H7 (cell line): ENCODE measurements at regions not wholly inside any gene's neighbourhood (a gene's known extent, or its start where the extent isn't known, plus 50 kb on each side); places are given as distances from the start of the nearest gene placed in this dataset.

Experiments
- DNase-seq: peaks from one replicate; pipeline ENCODE4 v3.0.0; 2012
- H3K27me3 ChIP-seq: 2 replicates; pipeline ENCODE4 v1.6.0; 2011; ENCODE audit warnings: mild to moderate bottlenecking, low read length; ENCODE audit not compliant: control insufficient read depth, insufficient read depth
- H3K36me3 ChIP-seq: replicated peaks from 2 replicates; pipeline ENCODE4 v1.5.1; 2011; ENCODE audit warnings: low read length; ENCODE audit not compliant: control insufficient read depth, insufficient read depth
- H3K4me3 ChIP-seq: 2 replicates; pipeline ENCODE4 v1.5.1; 2011; ENCODE audit warnings: low read depth, mild to moderate bottlenecking, control low read depth, low read length, moderate library complexity; ENCODE audit not compliant: insufficient read depth

DNA sequence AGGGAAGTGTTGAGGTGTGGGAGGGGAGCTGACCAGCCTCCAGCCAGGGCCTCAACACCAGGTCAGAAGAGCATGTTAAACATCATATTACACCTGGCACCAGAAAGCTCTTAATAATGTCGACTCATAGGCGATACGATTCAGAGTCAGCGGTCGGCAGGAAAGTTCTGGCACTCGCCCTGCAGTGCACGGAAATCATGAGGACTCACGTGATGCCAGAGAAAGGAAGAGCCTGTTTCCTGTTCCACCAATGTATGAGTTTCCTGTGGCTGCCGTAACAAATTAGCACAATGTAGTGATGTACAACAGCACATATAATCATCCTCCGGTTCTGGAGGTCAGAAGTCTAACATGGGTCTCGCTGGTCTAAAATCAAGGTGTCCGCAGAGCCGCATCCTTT is 198.8 kb downstream of the BARX2 start:
- Histone ChIP-seq H3K27me3 (no peaks in the 10 kb centered on the region), H3K36me3 (no peaks in the 10 kb centered on the region), H3K4me3 (no peak overlapping the region)

DNA sequence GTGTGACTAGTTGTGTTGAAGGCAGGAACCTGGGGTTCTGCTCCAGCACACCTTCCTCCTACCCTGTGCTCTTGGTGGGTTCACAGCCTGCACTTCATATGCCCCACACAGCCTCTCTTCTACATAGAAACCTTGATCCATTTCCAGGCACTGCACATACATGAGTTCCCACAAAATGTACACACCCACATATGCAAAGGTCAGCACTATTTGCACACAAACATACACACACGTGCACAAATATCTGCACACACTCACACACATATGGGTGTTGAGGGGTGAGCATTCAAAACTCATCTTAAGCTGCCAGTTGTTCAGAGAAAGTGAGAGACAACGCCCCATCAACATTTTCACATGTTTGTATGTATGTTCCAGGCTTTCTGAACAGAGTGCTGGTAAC is 201.0 kb downstream of the BARX2 start:
- no peaks in the 10 kb centered on the region for H3K36me3 ChIP-seq
- DNase-seq: no peak

More for the DNA sequence above, 198.8 kb downstream of the BARX2 start:
- no peak for DNase-seq

DNA sequence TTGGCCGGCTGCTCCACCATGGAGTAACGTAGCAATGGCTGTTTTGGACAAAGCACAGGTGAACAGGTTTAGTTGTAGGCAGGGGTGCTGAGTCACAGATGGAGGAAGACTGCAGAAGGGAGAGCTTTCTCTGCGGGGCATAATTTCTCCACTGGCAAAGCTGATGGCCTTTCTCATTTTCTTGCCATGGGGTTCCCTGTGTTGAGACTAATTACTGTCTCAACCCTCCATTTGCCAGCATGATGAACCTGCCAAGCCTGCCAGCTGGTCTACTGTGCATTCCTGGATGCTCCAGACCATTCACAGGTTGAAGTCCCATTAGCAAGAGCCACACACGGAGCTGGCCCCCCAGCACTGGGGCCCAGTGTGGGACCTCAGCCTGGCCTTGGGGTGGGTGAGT is 202.4 kb downstream of the BARX2 start:
- no peak overlapping the region for H3K4me3 ChIP-seq
- no peak for DNase-seq
- H3K36me3 ChIP-seq: no peaks in the 10 kb centered on the region
- no peaks in the 10 kb centered on the region for H3K27me3 ChIP-seq

More for the DNA sequence above, 201.0 kb downstream of the BARX2 start:
- Histone ChIP-seq H3K27me3 (no peaks in the 10 kb centered on the region), H3K4me3 (no peak overlapping the region)

DNA sequence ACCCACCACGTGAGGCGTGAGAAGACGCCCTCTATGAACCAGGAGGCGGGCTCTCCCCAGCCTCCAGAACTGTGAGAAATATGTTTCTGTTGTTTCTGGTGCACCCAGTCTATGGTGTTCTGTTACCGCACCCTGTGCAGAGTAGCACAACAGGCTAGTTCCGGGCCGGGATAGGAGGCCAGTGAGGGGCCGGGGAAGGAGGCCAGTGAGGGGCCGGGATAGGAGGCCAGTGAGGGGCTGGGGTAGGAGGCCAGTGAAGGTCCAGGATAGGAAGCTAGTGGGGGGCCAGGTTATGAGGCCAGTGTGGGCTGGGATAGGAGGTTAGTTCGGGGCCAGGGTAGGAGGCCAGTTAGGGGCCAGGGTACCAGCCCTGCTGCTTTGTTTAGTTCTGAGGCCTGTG is 204.6 kb downstream of the BARX2 start:
- no peaks in the 10 kb centered on the region for H3K27me3 ChIP-seq
- H3K36me3 ChIP-seq: no peaks in the 10 kb centered on the region
- no peak overlapping the region for H3K4me3 ChIP-seq
- DNase-seq: peak; percentile 63

DNA sequence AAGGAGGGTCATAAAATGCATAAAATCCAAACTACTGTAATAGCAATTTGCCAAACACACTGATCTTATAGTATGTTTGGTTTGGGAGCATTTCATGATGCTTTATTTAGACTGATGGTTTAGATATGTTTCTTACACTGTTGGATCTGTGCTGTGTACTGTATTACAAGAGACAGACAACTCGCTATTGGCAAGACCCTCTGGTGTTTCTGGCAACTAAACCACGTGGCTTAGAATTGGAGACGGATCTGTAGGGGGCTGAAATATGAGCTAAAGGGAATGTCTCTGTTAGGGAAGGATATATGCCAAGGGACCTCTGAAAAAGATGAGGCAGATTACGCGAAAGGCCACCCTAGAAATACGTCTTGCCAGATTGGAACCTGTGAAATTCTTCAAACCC is 208.7 kb downstream of the BARX2 start:
- Histone ChIP-seq H3K27me3 (no peaks in the 10 kb centered on the region), H3K36me3 (no peaks in the 10 kb centered on the region), H3K4me3 (no peak overlapping the region)
- DNase-seq: no peak

DNA sequence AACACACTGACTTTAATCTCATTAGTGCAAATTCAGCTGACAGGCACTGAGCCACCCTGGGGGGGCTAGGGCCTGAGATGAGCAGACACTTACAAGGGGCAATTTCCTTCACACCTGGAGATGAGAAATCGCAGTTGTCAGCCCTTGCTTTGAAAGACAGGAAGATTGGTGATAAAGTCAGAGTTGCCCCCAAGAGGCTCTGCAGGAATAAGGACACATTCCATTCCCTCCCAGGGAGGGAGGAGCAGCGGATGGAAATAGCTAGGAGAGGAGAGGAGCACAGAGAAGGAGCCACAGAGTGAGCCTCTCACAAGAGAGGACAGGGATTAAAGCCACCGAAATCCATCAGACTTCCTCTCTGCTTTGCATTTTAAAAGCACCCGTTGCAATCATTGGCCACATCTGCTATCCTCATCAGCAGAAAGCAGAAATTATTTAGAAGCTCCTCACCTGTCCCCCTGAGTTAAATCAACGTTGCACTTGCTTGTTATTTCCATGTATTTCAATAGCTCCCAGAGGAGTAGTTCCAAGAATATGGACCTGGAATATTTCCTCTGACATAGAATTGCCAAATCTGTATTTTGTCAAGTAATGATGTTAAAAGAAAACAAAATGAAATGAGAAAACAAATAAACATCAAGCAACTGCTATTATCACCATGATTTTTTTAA is 213.7 kb downstream of the BARX2 start:
- no peaks in the 10 kb centered on the region for H3K36me3 ChIP-seq
- DNase-seq: peak; percentile 71
- no peak overlapping the region for H3K4me3 ChIP-seq
- H3K27me3 ChIP-seq: no peaks in the 10 kb centered on the region; the same call in 1 of the 2 replicates

DNA sequence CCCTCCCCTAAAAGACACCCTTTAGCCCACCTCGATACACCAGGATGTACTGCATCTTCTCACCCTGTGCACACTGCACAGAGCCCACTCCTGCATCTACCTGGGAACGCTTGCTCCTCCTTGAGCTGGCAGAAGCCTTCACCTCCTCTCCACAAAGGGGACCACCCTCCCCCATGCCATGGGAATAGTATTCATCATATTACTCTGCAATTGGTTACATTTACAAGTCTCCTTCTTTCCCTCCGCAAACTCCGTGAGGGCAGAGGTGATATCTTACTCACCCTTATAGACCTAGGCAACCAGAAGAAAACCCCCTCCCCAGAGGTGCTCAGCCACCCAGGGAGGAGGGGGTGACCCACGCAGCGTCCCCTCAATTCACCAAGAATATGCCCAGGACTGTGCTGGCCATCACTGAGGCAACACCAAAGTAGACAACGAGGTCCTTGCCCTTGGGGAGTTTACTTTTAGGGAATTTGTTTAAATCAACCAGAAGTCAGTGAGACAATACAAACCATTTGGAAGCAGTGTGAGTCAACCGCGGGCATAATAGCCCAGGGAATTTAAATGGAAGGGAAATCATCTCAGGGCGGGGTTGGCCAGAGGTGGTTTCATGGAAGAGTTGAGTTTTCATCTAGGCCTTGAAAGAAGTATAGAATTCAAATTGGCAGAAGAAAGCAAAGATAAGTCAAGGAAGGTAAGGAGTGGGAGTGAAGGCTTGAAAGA is 214.5 kb downstream of the BARX2 start:
- no peaks in the 10 kb centered on the region; the same call in 1 of the 2 replicates for H3K27me3 ChIP-seq
- no peak for DNase-seq
- no peaks in the 10 kb centered on the region for H3K36me3 ChIP-seq
- no peak overlapping the region for H3K4me3 ChIP-seq

DNA sequence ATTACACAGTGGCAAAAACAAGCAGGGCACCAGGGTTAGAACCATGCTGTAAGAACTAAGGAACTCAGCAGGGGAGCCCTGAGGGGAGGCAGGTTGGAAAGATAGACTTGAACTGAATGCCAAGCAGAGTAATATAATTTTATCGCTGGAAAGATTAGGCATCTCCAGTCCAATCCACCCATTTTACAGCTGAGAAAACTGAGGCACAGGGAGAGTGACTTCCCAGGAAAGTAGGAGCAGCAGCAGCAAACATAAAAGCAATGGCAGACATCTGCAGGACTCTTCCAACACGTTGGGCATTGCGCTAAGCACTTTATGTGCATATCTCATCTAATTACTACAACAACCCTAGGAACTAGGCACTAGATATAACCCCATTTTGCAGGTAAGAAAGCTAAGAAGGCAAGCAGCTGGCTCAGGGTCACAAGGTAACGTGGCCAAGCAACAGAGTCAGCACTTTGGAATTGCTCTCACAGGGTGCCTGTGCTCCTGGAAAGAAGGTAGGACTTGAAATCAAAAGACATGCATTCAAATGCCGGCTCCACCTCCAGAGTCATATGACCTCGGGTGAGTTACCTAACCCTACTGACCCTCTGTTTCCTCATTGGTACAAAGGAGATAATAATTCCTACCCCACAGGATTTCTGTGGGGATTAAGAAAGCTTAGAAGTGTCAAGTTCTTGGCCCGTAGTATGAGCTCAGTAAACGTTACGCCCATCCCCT is 215.3 kb downstream of the BARX2 start:
- DNase-seq: no peak
- Histone ChIP-seq H3K36me3 (no peaks in the 10 kb centered on the region), H3K4me3 (no peak overlapping the region), H3K27me3 (no peaks in the 10 kb centered on the region; the same call in 1 of the 2 replicates)

DNA sequence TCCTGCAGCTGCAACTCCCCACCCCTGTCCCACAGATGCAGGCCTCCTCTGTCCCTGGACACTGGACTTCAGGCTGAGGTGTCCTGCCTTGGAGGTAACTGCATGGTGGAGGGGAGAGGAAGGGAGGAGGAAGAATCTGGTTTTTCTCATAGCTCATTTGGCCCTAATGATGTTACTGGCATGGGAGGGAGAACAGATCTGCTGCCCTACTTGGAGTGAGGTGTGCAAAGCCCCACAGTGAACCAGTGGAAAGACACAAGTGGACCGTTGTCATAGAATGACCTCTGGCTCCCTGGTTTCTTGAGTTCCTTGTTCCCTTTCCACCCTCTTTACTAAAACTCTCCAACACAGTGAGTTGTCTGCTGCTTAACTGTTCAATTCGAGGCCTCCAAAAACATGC is 215.9 kb downstream of the BARX2 start:
- no peaks in the 10 kb centered on the region for H3K36me3 ChIP-seq
- H3K4me3 ChIP-seq: no peak overlapping the region
- no peaks in the 10 kb centered on the region; the same call in 1 of the 2 replicates for H3K27me3 ChIP-seq
- DNase-seq: no peak

DNA sequence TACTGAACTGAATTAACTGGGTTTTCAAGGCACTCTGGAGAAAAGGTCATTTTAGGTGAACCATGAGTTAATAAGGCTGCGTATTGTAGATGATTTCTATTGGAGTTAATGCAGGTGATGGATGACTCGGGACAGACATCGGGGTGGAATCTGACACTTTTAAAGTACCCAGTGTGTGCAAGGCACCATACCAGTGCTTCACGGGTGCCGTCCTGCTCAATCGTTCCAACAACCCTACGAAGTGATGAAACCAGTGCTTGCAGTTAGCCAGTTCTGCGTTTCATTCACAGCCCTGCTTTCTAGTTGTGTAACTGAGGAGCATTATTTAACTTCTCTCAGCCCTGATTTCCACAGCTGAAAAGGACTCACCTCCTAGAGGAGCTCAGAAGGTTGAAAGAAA is 216.5 kb downstream of the BARX2 start:
- no peak for DNase-seq
- Histone ChIP-seq H3K36me3 (no peaks in the 10 kb centered on the region), H3K4me3 (no peak overlapping the region), H3K27me3 (no peaks in the 10 kb centered on the region; the same call in 1 of the 2 replicates)

DNA sequence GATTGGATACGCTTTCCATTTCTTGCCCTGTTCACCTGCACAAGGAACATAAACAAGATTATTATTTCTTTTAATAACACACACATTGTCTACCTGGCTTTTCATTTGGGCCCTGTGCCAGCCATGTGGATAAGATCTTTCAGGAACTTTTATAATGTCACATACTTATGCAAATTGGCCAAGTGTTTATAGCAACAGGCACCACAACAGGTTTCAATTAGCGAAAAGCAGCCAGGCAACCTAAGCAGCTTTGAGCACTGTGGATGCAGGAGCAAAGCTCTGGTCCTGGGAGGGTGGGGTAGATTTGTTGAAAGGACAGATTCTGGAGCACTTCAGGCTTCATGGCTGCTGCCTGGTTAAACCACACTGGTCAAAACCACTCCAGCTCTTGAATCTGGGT is 217.4 kb downstream of the BARX2 start:
- Histone ChIP-seq H3K27me3 (no peaks in the 10 kb centered on the region; the same call in 1 of the 2 replicates), H3K36me3 (no peaks in the 10 kb centered on the region), H3K4me3 (no peak overlapping the region)
- no peak for DNase-seq

DNA sequence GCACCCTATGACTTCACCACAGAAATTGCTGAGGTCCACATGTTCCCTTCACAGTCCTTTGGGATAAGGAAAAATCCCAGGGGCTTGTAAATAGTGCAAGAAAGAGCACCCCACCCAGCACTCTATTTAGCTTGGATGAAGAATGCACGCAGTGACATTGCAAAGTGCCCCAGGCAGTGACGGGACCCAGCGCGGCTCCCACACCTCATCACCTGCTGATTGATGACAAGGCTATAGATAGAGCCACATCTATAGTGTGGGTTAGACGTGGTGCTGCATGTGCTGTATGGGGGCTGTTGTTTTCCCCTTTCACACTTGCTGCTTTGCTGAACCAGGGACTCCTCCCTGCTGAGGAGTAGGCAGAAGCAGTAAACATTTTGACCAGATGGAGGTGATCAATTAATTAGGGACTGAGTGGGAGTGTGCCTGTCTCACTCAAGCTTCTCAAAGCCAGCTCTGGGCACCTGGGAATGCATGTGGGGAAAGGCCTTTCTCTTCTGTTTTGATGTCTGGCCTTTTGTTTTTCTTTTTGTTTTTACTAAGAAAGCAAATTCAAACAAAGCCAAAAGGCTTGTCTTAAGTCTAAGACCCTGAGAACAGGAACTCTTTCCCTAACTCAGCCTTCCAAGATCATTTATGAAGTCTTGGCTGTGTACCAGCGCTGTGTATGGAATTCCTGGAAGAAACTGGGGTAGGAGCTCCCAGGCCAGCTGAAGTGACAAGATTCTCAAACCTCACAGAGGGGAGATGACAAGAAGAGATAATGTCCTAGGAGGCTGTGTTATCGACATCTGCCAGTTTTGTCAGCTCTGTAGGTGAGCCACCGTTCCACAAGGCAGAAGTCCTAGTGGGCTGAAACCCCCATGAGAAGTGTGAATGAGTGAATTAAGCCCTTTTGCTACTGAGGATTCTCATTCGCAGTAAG is 219.7 kb downstream of the BARX2 start:
- DNase-seq: no peak
- H3K27me3 ChIP-seq: no peaks in the 10 kb centered on the region; the same call in 1 of the 2 replicates
- no peak overlapping the region for H3K4me3 ChIP-seq
- H3K36me3 ChIP-seq: no peaks in the 10 kb centered on the region

DNA sequence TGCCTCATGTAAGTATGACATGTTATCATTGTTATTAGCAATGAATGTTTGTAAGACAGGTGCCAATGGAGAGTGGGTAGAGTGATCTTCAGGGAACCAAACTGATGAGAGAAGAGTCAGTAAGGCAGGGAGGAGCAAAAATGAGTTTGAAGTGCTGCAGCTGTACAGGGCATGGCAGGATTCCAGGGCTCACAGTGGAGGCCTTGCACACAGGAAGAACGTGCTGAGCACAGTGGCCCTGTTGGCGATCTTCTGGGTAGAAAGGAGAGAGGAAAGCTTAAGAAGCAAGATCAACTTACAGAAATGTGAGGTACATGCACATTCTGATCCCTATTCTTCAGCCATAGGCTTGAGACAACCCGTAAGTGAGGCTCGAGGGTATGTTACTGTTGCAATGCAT is 219.3 kb upstream of the TMEM45B start:
- no peak overlapping the region for H3K4me3 ChIP-seq
- no peaks in the 10 kb centered on the region for H3K36me3 ChIP-seq
- H3K27me3 ChIP-seq: no peaks in the 10 kb centered on the region; the same call in 1 of the 2 replicates
- DNase-seq: no peak

DNA sequence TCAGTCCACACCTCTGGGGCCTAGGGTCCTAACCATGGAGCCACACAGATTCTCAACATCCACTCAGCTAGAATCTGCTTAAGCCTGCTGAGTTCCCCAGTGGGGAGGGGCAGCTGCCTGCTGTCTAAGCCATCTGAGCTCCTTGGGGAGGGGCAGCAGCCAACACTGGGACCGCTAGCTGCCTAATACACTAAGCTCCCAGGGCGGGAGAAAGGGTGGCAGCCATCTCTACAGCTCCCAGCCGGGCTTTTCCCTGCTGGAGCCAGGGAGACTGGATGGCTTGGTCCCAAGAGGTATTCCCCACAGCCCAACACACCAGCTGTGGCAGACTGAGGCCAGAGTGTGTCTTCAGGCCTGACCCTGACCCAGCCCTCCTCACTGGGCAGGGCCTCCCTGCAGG is 217.3 kb upstream of the TMEM45B start:
- Histone ChIP-seq H3K36me3 (no peaks in the 10 kb centered on the region), H3K4me3 (no peak overlapping the region), H3K27me3 (no peaks in the 10 kb centered on the region)
- DNase-seq: no peak
